Esophagus muscularis mucosa (tissue), 4 donors: ENCODE measurements at regions not wholly inside any gene's neighbourhood (a gene's known extent, or its start where the extent isn't known, plus 50 kb on each side); places are given as distances from the start of the nearest gene placed in this dataset.

Experiments used
- EP300 ChIP-seq: sonication (generic); formaldehyde crosslinking; IDR thresholded peaks from one replicate; pipeline ENCODE4 v1.6.1; 2017; ENCODE audit warnings: antibody characterized with exemption
- POLR2A ChIP-seq: fragments of 450-650 bp; IDR thresholded peaks from one replicate; pipeline ENCODE4 v1.6.1; 2017; ENCODE audit warnings: antibody characterized with exemption, moderate library complexity, mild to moderate bottlenecking, low read depth
- TF ChIP-seq, protein P1 (sequence below), 3 experiments: fragments of 200-600 bp in 2 of 3; fragments of 450-650 bp in 1 of 3; sonication (generic) in 2 of 3; IDR thresholded peaks; one replicate each; pipeline ENCODE4 v1.5.1; 2017 to 2019; ENCODE audit warnings: antibody characterized with exemption in 3 of 3, mild to moderate bottlenecking in 2 of 3, moderate library complexity in 1 of 3

DNA sequence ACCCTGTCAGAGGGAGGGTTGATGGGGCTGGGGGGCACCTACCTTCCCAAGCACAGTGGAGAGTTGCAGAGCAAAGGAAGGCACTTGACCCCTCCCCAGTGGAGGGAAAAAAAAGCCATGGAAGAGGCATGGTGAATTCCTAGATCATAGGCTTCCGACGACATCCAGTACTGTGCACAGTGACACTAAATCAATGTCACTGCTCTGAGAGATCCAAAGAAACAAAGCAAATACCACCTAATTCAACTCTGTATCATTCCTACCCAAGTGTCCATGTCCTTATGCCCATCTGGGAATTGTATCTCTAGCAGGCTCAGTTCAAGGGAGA is 344.2 kb upstream of the NCAM1 start:
- TF ChIP-seq, protein P1, sequence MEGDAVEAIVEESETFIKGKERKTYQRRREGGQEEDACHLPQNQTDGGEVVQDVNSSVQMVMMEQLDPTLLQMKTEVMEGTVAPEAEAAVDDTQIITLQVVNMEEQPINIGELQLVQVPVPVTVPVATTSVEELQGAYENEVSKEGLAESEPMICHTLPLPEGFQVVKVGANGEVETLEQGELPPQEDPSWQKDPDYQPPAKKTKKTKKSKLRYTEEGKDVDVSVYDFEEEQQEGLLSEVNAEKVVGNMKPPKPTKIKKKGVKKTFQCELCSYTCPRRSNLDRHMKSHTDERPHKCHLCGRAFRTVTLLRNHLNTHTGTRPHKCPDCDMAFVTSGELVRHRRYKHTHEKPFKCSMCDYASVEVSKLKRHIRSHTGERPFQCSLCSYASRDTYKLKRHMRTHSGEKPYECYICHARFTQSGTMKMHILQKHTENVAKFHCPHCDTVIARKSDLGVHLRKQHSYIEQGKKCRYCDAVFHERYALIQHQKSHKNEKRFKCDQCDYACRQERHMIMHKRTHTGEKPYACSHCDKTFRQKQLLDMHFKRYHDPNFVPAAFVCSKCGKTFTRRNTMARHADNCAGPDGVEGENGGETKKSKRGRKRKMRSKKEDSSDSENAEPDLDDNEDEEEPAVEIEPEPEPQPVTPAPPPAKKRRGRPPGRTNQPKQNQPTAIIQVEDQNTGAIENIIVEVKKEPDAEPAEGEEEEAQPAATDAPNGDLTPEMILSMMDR (IDR thresholded peaks at IDR 0.05): no peak
- no peak for TF ChIP-seq POLR2A
- TF ChIP-seq EP300: no peak
